AG20443 (cell line): ENCODE measurements at regions not wholly inside any gene's neighbourhood (a gene's known extent, or its start where the extent isn't known, plus 50 kb on each side); places are given as distances from the start of the nearest gene placed in this dataset.

Experiments
- DNase-seq: peaks from one replicate; pipeline ENCODE4 v3.0.0; 2012; ENCODE audit warnings: low spot score, mixed read lengths

DNA sequence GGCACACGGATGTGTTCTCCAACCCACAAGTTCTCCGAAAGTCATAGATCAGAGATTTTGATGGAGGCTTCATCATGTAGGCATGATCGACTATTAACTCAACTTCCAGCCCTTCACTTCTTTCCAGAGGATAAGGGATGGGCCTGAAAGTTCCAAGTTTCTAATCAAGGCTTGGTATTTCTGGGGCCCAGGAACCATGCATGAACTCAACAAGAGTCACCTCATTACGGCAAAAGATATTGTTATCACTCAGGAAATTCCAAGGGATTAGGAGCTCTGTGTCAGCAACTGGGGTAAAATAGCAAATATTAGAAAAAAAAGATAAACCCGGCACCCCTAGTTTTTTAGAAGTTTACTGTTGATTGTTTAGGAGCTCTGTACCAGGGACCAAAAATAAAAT is 240.1 kb upstream of the PPP1R2C start:
- no peak for DNase-seq

DNA sequence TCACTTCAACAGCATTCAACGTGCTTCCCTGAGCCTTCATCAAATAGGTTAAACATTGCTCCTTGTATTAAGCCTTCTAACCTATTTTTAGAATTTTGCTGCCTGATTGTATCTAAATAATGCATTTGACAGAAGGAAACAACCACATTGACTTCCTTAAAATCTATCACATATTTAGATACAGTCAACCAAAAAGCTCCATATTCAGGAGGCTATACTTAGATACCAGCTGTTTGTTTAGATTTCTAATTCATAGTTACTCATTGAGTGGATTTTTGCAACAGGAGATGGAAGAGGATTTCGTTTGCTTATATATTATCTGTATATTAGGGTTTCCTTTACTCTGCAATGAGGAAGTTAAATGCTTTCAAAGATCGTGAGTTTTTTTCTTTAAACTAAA is 241.1 kb upstream of the PPP1R2C start:
- DNase-seq, result no peak

- DNase-seq, result no peak
Measured at GRCh38 chrX:43025806-43026315, 247.9 kb upstream of the PPP1R2C start.

DNA sequence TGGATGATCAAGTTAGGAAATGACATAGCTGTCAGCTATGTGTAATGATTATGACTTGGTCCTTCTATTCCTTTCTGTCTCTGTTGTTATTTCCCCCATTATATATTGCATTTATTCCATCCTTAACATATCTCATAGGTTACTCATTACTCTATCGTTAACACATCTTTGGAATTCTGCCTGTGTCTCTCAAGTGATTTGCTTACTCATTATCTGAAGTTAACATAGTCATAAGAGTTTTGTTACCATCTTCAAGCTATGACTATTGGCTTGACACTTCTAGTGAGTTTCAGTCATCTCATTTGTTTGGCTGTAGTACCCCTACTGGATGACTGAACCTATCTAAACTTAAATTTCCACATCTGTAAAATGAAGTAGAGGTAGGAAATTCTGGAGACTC is 286.1 kb upstream of the PPP1R2C start:
- no peak for DNase-seq

- no peak for DNase-seq
Measured at GRCh38 chrX:43065978-43066377, 288.0 kb upstream of the PPP1R2C start.

DNA sequence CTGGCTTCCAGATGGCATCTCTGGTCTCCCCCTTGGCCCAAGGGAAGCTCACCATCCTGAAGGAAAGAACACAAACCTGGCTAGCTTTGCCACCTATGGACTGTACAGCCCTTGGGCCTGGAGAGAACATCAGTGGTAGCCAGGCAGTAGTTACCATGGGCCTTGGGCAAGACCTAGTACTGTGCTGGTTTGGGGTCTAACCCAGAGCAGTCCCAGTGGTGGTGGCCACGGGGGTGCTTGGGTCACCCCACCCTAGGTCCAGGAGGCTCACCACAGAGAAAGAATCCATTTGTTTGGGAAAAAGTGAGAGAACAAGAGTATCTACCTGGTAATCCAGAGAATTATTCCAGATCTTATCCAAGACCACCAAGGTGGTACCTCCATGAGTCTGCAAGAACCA is 290.7 kb upstream of the PPP1R2C start:
- DNase-seq, result no peak

GRCh38 chrX:43083016-43083415 is 305.1 kb upstream of the PPP1R2C start:
- no peak for DNase-seq

GRCh38 chrX:43087830-43088229 is 309.9 kb upstream of the PPP1R2C start:
- DNase-seq, result no peak

GRCh38 chrX:43096830-43097229 is 318.9 kb upstream of the PPP1R2C start:
- no peak for DNase-seq

GRCh38 chrX:43106009-43106408 is 328.0 kb upstream of the PPP1R2C start:
- no peak for DNase-seq

- no peak for DNase-seq
Measured at GRCh38 chrX:43108828-43109227, 330.9 kb upstream of the PPP1R2C start.

DNA sequence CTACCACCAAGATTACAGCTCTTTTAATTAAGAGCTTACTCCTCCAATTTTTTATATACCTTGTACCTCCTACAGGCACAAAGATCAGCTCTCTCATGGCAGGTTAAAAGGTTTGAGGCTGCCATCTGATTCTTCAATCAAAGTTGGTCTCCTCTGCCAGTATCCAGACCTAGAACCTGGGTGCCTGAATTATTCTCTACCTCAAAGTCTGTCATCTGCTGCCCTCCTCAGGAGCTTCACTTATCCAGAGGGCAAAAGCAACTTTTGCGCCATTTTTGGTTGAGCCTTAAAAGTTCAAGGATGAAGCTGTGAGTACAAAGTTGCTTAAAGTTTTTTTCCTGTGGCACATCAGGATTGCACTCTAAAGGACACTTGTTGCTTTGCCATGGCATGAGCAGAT is 343.7 kb upstream of the PPP1R2C start:
- no peak for DNase-seq

GRCh38 chrX:43139645-43140044 is 361.7 kb upstream of the PPP1R2C start:
- DNase-seq, result no peak

DNA sequence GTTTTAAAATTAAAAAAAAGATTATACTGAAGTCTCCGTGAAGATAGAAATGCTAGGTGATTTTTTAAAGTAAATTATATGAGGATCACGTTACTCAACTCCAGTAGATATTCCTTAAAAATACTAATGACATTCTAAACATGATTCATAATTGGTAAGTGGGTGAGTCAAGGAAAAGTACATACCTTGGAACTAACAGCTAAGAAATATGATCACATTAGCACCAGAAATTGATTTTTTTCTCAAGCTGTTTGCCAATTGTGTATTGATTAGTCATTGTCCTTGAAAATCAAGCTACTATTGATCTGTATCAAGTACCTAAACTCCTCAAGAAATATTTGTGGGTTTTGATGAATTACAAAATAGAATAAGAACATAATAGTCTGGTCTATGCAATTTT is 362.6 kb upstream of the PPP1R2C start:
- no peak for DNase-seq

- no peak for DNase-seq
Measured at GRCh38 chrX:43141885-43142284, 363.9 kb upstream of the PPP1R2C start.

- no peak for DNase-seq
Measured at GRCh38 chrX:43148305-43148704, 370.3 kb upstream of the PPP1R2C start.

DNA sequence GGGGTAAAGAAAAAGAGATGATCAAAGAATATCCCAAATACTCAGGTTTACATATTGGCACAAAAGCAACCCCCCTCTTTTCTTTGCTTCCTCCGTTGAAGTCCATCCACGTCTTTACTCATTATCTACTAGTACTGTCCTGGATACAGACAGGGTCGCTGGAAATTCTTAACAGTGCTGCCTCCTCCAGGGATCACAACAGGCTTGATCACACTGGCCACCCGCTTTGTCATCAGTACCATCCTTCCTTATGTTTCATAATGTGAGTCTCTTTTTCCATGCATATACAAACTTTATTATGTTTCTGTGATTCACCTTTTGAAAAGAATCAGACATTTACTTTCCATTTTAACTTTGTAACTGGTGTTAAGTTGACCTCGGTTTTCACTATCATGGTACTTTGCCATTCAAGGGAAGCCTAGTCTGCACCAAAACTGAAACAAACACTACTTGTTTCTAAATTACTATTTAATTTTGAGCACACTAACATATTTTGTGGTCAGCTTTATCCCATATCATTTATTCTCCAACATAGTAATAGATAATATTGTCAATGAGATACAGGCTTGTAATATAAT is 387.5 kb upstream of the PPP1R2C start:
- no peak for DNase-seq

- no peak for DNase-seq
Measured at GRCh38 chrX:43166874-43167273, 388.9 kb upstream of the PPP1R2C start.

DNA sequence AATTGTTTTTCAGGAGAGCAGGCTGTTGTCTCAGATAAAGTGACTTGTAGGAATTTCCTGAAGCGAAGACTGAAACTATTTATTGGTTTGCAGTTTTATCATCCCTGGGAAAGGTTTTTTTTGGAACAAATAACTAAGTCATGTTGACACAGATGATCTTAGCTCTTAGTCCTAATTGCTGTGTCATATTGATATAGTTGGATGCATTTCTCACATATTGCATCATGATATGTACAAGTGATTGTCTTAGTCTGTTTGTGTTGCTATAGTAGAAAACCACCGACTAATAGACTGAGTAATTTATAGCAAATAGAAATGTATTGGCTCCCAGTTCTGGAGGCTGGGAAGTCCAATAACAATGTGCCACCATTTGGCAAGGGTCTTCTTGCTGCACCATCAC is 397.5 kb upstream of the PPP1R2C start:
- DNase-seq, result no peak

DNA sequence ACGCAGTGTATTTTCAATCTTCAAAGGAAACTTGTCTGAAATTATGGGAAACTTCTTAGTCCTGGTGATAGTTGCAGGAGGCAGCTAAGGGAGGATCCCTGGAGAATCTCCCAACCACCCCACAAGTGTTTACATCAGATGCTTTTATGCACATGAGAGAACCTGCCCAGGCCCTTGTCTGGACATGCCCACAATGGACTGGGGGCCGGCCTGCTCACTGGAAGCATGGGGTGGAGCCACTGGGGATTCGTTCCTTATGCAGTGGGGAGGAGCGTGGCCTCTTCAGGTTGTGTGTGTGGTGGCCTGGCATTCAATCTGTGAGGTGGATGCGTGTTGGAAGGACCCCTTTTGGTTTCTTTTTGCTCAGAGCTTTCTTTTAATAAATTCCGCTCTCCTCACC is 398.7 kb upstream of the PPP1R2C start:
- DNase-seq, result no peak

DNA sequence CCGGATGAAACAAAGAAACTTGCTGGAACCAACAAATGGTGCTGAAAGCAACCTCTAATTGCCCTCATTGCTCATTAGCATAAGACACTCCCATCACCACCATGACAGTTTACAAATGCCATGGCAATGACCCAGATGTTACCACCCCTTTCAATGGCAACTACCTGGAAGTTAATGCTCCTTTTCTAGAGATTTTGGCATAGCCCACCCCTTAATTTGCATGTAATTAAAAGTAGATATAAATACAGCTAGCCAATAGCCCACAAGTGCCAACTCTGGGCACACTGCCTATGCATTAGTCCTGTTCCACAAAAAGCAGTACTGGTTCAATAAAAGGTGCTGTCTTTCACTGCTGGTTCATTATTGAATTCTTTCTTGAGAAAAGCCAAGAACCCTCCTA is 410.3 kb upstream of the PPP1R2C start:
- no peak for DNase-seq

DNA sequence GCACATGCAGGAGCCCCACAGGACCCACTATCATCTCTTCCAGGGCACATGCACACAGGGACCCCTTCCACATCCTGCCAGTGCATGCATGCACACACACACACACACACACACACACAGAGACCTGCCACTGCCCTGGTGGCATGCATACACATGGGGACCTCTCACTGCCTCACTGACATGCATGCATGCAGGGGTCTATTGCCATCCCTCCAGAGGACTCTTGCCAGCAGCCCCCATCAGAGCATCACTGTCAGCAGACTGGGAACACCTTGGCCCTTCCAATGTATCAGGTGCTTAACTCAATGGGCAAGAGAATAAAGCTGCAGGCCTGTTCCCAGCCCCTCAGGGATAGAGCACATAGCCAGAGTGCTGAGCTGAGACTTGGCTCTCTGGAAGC is 433.6 kb upstream of the PPP1R2C start:
- no peak for DNase-seq

GRCh38 chrX:43218198-43218597 is 437.9 kb upstream of the MAOA start:
- no peak for DNase-seq

DNA sequence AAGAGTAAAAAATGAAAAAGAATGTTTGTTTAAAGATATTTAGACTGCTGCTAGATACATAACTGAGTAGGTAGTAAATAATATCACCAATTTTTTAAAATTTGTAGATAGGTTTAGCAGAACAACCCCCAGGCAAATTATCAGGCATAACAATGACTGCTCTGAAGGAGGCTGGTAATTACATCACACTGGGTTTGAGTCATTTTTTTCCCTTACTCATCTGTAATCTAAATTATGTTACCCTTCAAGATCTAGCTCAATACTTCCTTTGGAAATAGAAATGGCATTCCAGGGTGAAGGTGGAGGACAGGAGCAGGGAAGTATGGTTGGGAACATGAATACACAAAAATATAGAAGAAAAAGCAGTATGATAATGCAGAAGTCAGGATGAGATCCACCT is 431.6 kb upstream of the MAOA start:
- DNase-seq, result no peak
